T-helper 2 cell treated with Interferon-gamma antibody and Interleukin-4, amounts not matched to agents 5 μg/mL and 100 μg/mL, for 36 hours (primary cell): ENCODE measurements at regions not wholly inside any gene's neighbourhood (a gene's known extent, or its start where the extent isn't known, plus 50 kb on each side); places are given as distances from the start of the nearest gene placed in this dataset.
"Not testable (repeated sequence)": the region's sequence is repeated elsewhere in the genome, so short reads cannot be mapped to it uniquely, and the experiment has no call there.

Experiments
- DNase-seq: peaks from one replicate; pipeline ENCODE4 v3.0.0; 2021; ENCODE audit warnings: low spot score
- H3K27ac Mint-ChIP-seq: one replicate; pipeline ENCODE4 v1.8.0; 2021; ENCODE audit warnings: mild to moderate bottlenecking, mixed read lengths
- H3K27me3 Mint-ChIP-seq: one replicate; pipeline ENCODE4 v1.8.0; 2021; ENCODE audit warnings: low read depth, mixed read lengths
- H3K36me3 Mint-ChIP-seq: one replicate; pipeline ENCODE4 v1.8.0; 2021; ENCODE audit warnings: low read depth, mixed read lengths
- H3K4me1 Mint-ChIP-seq: one replicate; pipeline ENCODE4 v1.8.0; 2021; ENCODE audit warnings: low read depth, mixed read lengths
- H3K4me3 Mint-ChIP-seq: one replicate; pipeline ENCODE4 v1.8.0; 2022; ENCODE audit warnings: mild to moderate bottlenecking, moderate library complexity, mixed read lengths
- H3K9me3 Mint-ChIP-seq: one replicate; pipeline ENCODE4 v1.8.0; 2021; ENCODE audit warnings: mixed read lengths

DNA sequence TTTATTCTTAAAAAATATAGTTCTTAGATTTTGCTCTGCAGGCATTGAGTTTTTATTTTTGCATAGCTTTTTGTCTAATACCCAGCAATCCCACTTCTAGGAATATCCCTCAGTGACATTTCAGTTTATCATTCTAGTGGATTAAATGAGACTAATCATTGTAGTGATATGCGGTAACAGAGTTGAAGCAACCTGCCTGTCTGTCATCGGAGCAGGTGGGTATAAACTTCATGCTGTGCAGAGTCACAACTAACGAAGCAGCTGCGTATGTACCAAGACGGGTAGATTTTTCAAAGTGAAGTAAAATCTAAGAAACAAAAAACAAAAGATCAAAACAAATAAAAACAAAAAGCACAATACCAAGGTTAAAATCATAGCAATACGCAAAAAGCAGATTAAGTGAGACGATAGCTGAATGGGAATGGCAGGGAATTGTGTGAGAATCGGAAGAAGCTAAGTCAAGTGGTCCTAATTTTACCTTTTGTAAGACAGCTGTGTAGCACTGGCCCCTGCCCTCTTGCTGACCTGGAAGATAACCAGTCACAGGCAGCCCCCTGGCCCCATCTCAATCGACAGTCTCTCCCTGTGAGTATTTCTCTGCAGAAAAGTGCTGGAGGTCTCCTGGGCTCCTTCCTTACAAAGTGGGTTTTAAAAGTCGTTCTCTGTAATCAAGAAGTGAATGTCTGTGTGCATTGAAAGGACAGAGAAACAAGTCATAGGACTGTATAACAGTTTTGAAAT is 169.2 kb downstream of the OR2B2 start:
- no peaks in the 10 kb centered on the region for H3K36me3 Mint-ChIP-seq
- H3K9me3 Mint-ChIP-seq, result peaks cover 6% of the 10 kb centered on the region
- no peak for DNase-seq
- no peak overlapping the region for H3K4me3 Mint-ChIP-seq
- H3K27ac Mint-ChIP-seq, result no peak overlapping the region
- H3K4me1 Mint-ChIP-seq, result peaks cover 5% of the 10 kb centered on the region
- H3K27me3 Mint-ChIP-seq, result peaks cover 30% of the 10 kb centered on the region

DNA sequence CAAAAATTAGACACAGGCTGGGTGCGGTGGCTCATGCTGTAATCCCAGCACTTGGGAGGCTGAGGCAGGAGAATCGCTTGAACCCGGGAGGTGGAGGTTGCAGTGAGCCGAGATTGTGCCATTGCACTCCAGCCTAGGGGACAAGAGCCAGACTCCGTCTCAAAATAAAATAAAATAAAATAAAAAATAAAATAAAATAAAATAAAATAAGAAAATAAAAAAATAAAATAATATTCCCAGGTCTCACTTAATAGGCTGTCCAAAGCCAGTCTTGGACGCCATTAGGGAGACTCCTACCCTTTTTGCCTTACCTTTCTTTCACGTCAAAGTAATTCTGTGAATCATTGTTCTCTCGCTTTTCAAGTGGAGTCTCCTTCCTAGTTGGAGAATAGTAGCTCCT is 172.3 kb downstream of the OR2B2 start:
- H3K4me3 Mint-ChIP-seq, H3K4me1 Mint-ChIP-seq, H3K36me3 Mint-ChIP-seq, DNase-seq: not testable (repeated sequence)
- Mint-ChIP-seq H3K9me3 (peaks cover 16% of the 10 kb centered on the region), H3K27ac (peak overlapping the region; percentile 55), H3K27me3 (peaks cover 18% of the 10 kb centered on the region)

DNA sequence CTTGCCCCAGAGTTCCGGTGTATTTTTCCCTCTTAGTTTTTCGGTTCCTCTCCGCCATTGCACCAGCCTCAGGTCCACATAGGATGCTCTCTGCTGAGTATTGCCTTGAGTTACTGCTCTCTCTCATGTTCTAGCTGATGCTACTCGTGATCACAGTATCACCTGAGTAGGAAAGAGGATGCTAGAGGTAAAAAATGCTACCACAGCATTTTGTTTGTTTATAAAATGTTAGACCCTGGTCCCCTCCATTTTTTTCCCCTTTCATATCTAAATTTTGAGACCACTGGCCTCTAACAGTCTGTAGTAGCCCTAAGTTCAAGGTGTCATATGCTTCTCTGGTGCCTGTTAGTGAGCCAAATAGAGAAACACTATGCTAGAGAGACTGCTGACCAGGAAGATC is 175.5 kb downstream of the OR2B2 start:
- Mint-ChIP-seq H3K4me3 (peak overlapping the region; percentile 16), H3K36me3 (no peaks in the 10 kb centered on the region), H3K27ac (no peak overlapping the region), H3K27me3 (peaks cover 3% of the 10 kb centered on the region), H3K9me3 (peaks cover 19% of the 10 kb centered on the region), H3K4me1 (peaks cover 7% of the 10 kb centered on the region)
- no peak for DNase-seq

DNA sequence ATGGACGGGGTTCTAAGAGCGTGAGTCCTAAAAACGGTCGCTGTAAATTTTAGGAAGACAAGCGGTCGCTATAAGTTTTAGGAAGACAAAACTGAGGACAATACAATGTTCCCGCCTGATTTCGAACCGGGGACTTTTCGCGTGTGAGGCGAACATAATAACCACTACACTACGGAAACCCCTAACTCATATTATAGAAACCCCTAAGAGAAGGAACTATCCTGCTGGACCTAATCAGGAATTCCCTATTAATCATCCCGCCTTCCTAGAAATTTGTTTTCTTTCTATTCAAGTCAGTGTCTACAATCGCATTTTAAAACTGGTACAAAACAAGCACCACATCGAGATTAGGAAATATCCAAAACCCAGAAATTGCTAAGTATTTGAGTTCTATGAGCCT is 183.8 kb downstream of the OR2B2 start:
- Mint-ChIP-seq H3K9me3 (no peaks in the 10 kb centered on the region), H3K27ac (no peak overlapping the region)
- no peak for DNase-seq

DNA sequence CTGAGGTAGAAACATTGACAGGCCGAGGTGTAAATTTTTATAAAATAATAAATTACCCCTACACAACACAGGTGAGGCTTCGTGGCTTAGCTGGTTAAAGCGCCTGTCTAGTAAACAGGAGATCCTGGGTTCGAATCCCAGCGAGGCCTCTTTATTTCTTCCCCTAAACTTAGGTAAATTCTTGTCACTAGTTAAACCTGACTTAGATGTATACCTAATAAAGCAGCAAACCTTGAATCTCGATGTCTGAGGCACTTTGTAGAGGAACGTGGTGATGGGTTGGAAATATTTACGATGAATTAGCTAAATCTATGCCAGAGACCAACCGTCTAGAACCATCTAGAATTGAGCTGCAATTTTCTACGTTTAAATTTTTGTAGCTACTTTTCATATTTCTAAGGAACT is 185.6 kb downstream of the OR2B2 start:
- Mint-ChIP-seq H3K4me1 (no peaks in the 10 kb centered on the region), H3K27ac (no peak overlapping the region), H3K36me3 (no peaks in the 10 kb centered on the region), H3K27me3 (peaks cover 36% of the 10 kb centered on the region), H3K4me3 (no peak overlapping the region), H3K9me3 (no peaks in the 10 kb centered on the region)
- no peak for DNase-seq

More for the DNA sequence above, 183.8 kb downstream of the OR2B2 start:
- Mint-ChIP-seq H3K4me3 (no peak overlapping the region), H3K36me3 (no peaks in the 10 kb centered on the region), H3K4me1 (no peaks in the 10 kb centered on the region), H3K27me3 (peaks cover 21% of the 10 kb centered on the region)

DNA sequence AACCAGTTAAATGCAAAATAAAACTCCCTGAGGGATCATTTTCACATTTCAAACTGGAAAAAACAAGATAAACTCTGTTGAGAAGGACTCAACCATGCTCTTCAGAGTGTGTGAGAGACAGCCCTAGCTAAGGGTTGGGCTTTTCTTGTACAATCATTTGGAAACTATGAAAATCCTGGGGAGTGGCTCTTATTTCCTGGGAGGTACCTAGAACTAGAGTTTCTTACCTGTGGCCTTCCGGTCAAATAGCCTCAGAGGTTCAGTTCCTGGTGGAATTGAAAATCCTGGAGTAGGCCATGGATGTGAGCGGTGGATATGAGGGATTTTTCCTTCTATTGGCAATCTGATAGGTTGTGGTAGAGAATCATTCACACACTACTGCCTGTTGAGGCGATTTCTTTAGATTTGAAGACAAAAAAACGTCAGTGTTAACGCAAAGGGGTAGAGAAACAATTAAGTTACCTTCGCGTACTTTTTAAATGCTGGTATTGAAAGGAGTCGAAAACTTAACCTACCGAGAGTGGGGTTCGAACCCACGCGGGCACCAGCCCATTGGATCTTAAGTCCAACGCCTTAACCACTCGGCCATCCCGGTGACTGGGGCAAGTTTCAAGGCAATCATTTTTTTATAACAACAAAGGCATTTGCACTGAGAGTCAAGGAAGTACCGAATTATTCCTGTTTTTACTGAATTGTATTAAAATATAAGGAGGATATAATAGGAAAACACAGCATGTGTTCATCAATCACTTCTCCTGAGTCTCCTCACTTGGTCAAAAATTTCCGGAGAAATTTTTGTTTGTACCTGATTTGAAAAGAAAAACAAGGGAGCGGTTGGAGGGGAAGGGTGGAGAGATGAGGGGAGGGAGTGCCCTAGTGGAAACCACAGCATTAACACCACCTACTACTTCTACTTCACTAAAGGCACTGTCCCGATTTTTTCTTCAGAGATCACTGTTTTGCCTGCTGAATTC is 191.3 kb downstream of the OR2B2 start:
- H3K9me3 Mint-ChIP-seq, result no peaks in the 10 kb centered on the region
- H3K27ac Mint-ChIP-seq, result no peak overlapping the region
- H3K4me1 Mint-ChIP-seq, result peaks cover 16% of the 10 kb centered on the region
- H3K4me3 Mint-ChIP-seq, result peak overlapping the region; percentile 48
- no peaks in the 10 kb centered on the region for H3K36me3 Mint-ChIP-seq
- no peak for DNase-seq
- peaks cover 36% of the 10 kb centered on the region for H3K27me3 Mint-ChIP-seq

DNA sequence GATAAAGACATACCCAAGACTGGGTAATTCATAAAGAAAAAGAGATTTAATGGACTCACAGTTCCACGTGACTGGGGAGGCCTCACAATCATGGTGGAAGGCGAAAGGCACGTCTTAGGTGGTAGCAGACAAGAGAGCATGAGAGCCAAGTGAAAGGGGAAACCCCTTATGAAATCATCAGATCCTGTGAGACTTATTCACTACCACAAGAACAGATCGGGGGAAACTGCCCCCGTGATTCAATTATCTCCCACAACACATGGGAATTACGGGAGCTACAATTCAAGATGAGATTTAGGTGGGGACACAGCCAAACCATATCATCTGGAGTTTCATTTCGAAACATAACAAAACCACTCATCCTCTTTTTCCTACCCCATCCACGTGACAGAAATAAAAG is 193.2 kb downstream of the OR2B2 start:
- not testable (repeated sequence) for H3K4me3 Mint-ChIP-seq, DNase-seq, H3K27ac Mint-ChIP-seq, H3K36me3 Mint-ChIP-seq, H3K9me3 Mint-ChIP-seq
- H3K27me3 Mint-ChIP-seq, result peaks cover 33% of the 10 kb centered on the region
- peaks cover 16% of the 10 kb centered on the region for H3K4me1 Mint-ChIP-seq

DNA sequence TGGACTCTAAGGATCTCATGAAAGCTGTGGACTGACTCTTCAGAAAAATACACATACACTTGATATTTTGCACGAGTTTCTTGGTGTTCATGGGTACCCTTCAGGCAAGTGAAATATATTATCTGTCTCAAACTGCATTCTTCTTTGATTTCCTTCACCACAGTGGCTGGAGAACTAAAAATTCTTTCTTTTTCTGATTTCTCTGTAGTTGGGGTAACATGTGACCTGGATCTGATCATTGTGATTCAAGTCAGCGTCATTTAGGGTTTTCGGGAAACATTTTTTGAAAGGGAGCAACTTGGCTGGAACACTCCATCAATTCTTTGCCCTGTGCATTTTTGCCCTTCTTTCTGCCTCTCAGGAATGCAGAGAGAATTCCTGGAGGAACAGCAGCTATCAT is 205.8 kb downstream of the OR2B2 start:
- H3K27ac Mint-ChIP-seq, result no peak overlapping the region
- no peaks in the 10 kb centered on the region for H3K4me1 Mint-ChIP-seq
- DNase-seq, result no peak
- H3K27me3 Mint-ChIP-seq, result no peaks in the 10 kb centered on the region
- peaks cover 22% of the 10 kb centered on the region for H3K36me3 Mint-ChIP-seq
- no peak overlapping the region for H3K4me3 Mint-ChIP-seq
- H3K9me3 Mint-ChIP-seq, result no peaks in the 10 kb centered on the region

DNA sequence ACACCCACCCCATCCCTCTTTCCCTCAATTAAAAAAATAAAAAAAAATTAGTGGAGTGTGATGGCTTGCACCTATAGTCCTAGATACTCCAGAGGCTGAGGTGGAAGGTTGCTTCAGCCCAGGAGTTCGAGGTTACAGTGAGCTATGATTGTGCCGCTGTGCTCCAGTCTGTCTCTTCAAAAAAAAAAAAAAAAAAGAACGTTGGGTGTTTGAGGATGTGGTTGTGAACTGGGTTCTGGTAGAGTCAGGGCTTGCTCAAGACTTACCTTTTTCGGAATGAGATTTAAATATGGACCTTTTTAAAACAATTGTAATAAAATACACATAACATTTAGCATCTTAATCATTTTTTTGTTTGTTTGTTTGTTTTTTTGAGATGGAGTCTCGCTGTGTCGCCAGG is 211.9 kb downstream of the OR2B2 start:
- Mint-ChIP-seq H3K4me1 (peaks cover 9% of the 10 kb centered on the region), H3K27ac (no peak overlapping the region), H3K27me3 (no peaks in the 10 kb centered on the region), H3K36me3 (peaks cover 24% of the 10 kb centered on the region), H3K9me3 (peaks cover 6% of the 10 kb centered on the region), H3K4me3 (no peak overlapping the region)
- DNase-seq, result no peak

DNA sequence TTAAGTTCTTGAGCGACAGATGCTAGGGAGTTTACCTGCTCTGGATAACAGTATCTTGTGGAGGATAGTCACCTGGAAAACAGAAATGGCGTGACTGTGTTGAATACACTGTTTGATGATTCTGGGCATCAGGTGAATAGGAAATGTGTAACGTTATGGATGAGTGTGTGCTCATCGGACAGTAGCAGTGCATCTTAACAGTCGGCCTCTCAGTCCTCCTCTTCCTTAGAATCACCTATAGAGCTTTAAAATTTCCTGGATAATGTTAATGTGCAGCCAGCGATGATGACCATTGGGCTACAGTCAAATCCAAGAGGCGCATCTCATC is 217.7 kb downstream of the OR2B2 start:
- Mint-ChIP-seq H3K4me1 (peaks cover 16% of the 10 kb centered on the region), H3K4me3 (peak overlapping the region; percentile 89), H3K9me3 (peaks cover 6% of the 10 kb centered on the region), H3K36me3 (peaks cover 6% of the 10 kb centered on the region), H3K27me3 (peaks cover 5% of the 10 kb centered on the region), H3K27ac (peak overlapping the region; percentile 81)
- DNase-seq, result no peak

DNA sequence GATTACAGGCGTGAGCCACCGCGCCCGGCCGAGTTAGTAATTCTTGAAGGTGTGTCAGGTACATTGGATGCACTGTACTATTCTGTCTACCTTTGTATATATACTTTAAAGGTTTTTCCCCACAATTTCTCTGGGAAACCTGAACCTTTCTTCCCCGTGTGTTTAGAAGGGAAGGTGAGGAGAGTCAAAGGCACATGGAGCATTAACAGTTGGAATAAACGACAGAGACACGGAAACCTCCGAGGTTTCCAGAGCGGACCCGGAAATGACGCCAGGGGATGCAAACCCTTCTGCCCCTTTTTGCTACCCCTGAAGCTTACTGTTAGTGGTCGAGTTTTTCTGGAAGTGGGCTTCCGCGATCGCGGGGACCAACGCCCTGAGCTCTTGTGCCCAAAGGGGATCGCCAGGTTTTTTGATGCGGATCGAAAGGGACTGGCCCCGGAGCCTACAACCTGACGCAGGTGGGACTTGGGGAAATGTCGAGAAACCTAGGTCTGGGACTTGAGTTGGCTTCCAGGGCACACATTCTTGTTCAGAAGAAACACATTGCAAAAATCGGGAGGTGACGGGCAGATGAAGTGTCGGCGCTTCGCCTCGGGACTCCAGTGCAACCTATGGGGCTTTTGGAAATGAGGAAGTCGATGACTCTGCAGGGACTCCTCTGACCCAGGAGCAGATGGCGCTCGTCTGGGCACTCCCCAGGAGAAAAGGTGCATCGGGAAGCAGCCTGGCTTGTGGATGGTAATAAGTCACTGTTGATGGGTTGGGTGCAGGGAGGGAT is 218.2 kb downstream of the OR2B2 start:
- peaks cover 5% of the 10 kb centered on the region for H3K27me3 Mint-ChIP-seq
- no peak for DNase-seq
- H3K27ac Mint-ChIP-seq, result peak overlapping the region; percentile 81
- peak overlapping the region; percentile 89 for H3K4me3 Mint-ChIP-seq
- H3K9me3 Mint-ChIP-seq, result peaks cover 6% of the 10 kb centered on the region
- H3K36me3 Mint-ChIP-seq, result peaks cover 4% of the 10 kb centered on the region
- H3K4me1 Mint-ChIP-seq, result peaks cover 16% of the 10 kb centered on the region

DNA sequence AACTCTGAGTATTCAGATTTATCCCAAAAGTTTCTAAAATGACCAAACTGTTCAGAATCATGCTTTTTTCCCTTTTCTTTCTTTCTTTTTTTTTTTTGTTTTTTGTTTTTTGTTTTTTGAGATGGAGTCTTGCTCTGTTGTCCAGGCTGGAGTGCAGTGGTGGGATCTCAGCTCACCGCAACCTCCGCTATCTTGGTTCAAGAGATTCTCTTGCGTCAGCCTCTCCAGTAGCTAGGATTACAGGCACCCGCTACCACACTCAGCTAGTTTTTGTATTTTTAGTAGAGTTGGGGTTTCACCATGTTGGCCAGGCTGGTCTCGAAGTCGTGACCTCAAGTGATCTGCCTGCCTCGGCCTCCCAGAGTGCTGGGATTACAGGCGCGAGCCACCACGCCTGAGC is 219.2 kb upstream of the ZNF184 start:
- Mint-ChIP-seq H3K27me3 (peaks cover 11% of the 10 kb centered on the region), H3K4me1 (peaks cover 27% of the 10 kb centered on the region)
- H3K36me3 Mint-ChIP-seq, DNase-seq, H3K9me3 Mint-ChIP-seq, H3K4me3 Mint-ChIP-seq, H3K27ac Mint-ChIP-seq: not testable (repeated sequence)

DNA sequence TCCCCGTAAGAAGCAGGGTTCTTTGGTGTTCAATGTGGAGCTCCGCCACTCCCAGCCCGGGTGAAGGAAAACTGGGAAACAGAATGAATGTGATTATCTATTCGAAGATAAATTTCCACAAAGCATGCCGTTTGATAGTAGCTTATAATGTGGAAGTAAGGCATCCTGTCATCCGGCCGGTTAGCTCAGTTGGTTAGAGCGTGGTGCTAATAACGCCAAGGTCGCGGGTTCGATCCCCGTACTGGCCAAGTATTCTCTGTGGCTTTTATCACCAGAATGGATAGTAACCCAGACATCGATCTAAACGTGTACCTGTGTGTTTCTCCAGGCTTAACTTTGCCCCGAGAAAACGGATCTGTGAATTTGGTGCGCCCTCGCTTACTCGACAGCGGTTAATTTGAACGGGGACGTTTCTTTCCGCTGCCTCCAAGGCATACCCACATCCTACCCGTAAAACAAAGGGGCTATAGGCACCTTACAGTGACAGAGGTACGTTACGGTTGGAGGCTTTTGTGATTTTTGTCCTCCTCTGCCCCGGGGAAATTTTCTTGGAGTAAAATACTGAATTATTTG is 215.2 kb upstream of the ZNF184 start:
- Mint-ChIP-seq H3K4me1 (peaks cover 17% of the 10 kb centered on the region), H3K27me3 (peaks cover 17% of the 10 kb centered on the region), H3K9me3 (no peaks in the 10 kb centered on the region)

More for the DNA sequence above, 215.2 kb upstream of the ZNF184 start:
- Mint-ChIP-seq H3K4me3 (peak overlapping the region; percentile 84), H3K27ac (peak overlapping the region; percentile 83), H3K36me3 (no peaks in the 10 kb centered on the region)
- DNase-seq, result peak; percentile 82
